Osteoblast (primary cell): ENCODE measurements at regions not wholly inside any gene's neighbourhood (a gene's known extent, or its start where the extent isn't known, plus 50 kb on each side); places are given as distances from the start of the nearest gene placed in this dataset.

ENCODE experiments used
- DNase-seq: peaks from one replicate; pipeline ENCODE4 v3.0.0; 2011; ENCODE audit warnings: low spot score, mixed read lengths; ENCODE audit not compliant: insufficient read length; ENCODE audit errors: missing footprints
- H2AFZ ChIP-seq: 2 replicates; pipeline ENCODE4 v1.6.0; 2011; ENCODE audit warnings: mild to moderate bottlenecking, low read length
- H3K27ac ChIP-seq: 2 replicates; pipeline ENCODE4 v1.5.1; 2011; ENCODE audit warnings: mild to moderate bottlenecking, low read depth, low read length, moderate library complexity
- H3K27me3 ChIP-seq: 2 replicates; pipeline ENCODE4 v1.6.0; 2012; ENCODE audit warnings: mild to moderate bottlenecking, control low read depth, inconsistent platforms, low read length, moderate library complexity; ENCODE audit not compliant: insufficient read depth
- H3K36me3 ChIP-seq: 2 replicates; pipeline ENCODE4 v1.5.1; 2011; ENCODE audit warnings: mild to moderate bottlenecking, low read length, control low read depth, moderate library complexity; ENCODE audit not compliant: insufficient read depth
- H3K4me1 ChIP-seq: 2 replicates; pipeline ENCODE4 v1.5.1; 2011; ENCODE audit warnings: mild to moderate bottlenecking, low read length, control low read depth, moderate library complexity; ENCODE audit not compliant: insufficient read depth
- H3K4me2 ChIP-seq: 2 replicates; pipeline ENCODE4 v1.6.0; 2011; ENCODE audit warnings: mild to moderate bottlenecking, low read length; ENCODE audit not compliant: insufficient read depth
- H3K4me3 ChIP-seq: fragments of 200-600 bp; sonication (generic); 3 replicates; pipeline ENCODE4 v1.5.1; 2012; ENCODE audit warnings: mild to moderate bottlenecking, low read length, inconsistent platforms; ENCODE audit not compliant: insufficient read depth
- H3K79me2 ChIP-seq: 2 replicates; pipeline ENCODE4 v1.6.0; 2012; ENCODE audit warnings: mild to moderate bottlenecking, low read length, control low read depth, inconsistent platforms; ENCODE audit not compliant: insufficient read depth
- H3K9me3 ChIP-seq: 2 replicates; pipeline ENCODE4 v1.5.1; 2011; ENCODE audit warnings: low read depth, low read length, control low read depth
- H4K20me1 ChIP-seq: 2 replicates; pipeline ENCODE4 v1.6.0; 2012; ENCODE audit warnings: mild to moderate bottlenecking, low read length, control low read depth; ENCODE audit not compliant: insufficient read depth
- CTCF ChIP-seq: IDR thresholded peaks from 2 replicates; pipeline ENCODE4 v1.5.1; 2011; ENCODE audit warnings: mild to moderate bottlenecking, low read depth, low read length, moderate library complexity; ENCODE audit errors: extremely low read depth

- Histone ChIP-seq H2AFZ (no peak overlapping the region), H3K27ac (no peak overlapping the region), H3K79me2 (no peaks in the 10 kb centered on the region), H3K4me2 (no peak overlapping the region), H3K27me3 (no peaks in the 10 kb centered on the region), H3K4me1 (no peaks in the 10 kb centered on the region), H3K4me3 (no peak overlapping the region), H3K36me3 (no peaks in the 10 kb centered on the region), H4K20me1 (no peaks in the 10 kb centered on the region), H3K9me3 (no peaks in the 10 kb centered on the region)
- no peak for DNase-seq
- TF ChIP-seq CTCF = no peak
Observed at GRCh38 chr3:33971055-33971454, 172.6 kb downstream of the PDCD6IP start.

GRCh38 chr3:33975463-33975862 lies 177.0 kb downstream of the PDCD6IP start:
- Histone ChIP-seq H3K79me2 (no peaks in the 10 kb centered on the region), H2AFZ (no peak overlapping the region), H3K27me3 (no peaks in the 10 kb centered on the region), H3K4me2 (no peak overlapping the region), H3K9me3 (no peaks in the 10 kb centered on the region), H3K4me3 (no peak overlapping the region), H4K20me1 (no peaks in the 10 kb centered on the region), H3K36me3 (no peaks in the 10 kb centered on the region), H3K4me1 (no peaks in the 10 kb centered on the region), H3K27ac (no peak overlapping the region)
- no peak for TF ChIP-seq CTCF
- DNase-seq = no peak

- TF ChIP-seq CTCF = no peak
- H3K27ac ChIP-seq = no peak overlapping the region
- no peaks in the 10 kb centered on the region for H3K4me1 ChIP-seq
- DNase-seq = no peak
- no peaks in the 10 kb centered on the region for H3K27me3 ChIP-seq
- no peaks in the 10 kb centered on the region for H3K79me2 ChIP-seq
- no peak overlapping the region for H3K4me2 ChIP-seq
- H3K9me3 ChIP-seq = no peaks in the 10 kb centered on the region
- H3K36me3 ChIP-seq = no peaks in the 10 kb centered on the region
- no peaks in the 10 kb centered on the region for H4K20me1 ChIP-seq
- H3K4me3 ChIP-seq = no peak overlapping the region
- no peak overlapping the region for H2AFZ ChIP-seq
Observed at GRCh38 chr3:33977227-33977626, 178.8 kb downstream of the PDCD6IP start.

GRCh38 chr3:33980252-33980651 lies 181.8 kb downstream of the PDCD6IP start:
- H3K27ac ChIP-seq = no peak overlapping the region
- H4K20me1 ChIP-seq = no peaks in the 10 kb centered on the region
- no peaks in the 10 kb centered on the region for H3K4me1 ChIP-seq
- peak; percentile 91 for TF ChIP-seq CTCF
- H3K4me3 ChIP-seq = no peak overlapping the region
- H3K27me3 ChIP-seq = no peaks in the 10 kb centered on the region
- H3K36me3 ChIP-seq = no peaks in the 10 kb centered on the region
- H3K4me2 ChIP-seq = no peak overlapping the region
- DNase-seq = peak; percentile 81
- H2AFZ ChIP-seq = no peak overlapping the region
- no peaks in the 10 kb centered on the region for H3K9me3 ChIP-seq
- no peaks in the 10 kb centered on the region for H3K79me2 ChIP-seq
